HG03575 (cell line): ENCODE measurements at regions not wholly inside any gene's neighbourhood (a gene's known extent, or its start where the extent isn't known, plus 50 kb on each side); places are given as distances from the start of the nearest gene placed in this dataset.

Experiments used
- ATAC-seq: cut with Tn5 transposase; IDR thresholded peaks from one replicate; pipeline ENCODE4 v1.9.1; 2021; ENCODE audit not compliant: unreplicated experiment, insufficient number of reproducible peaks, low FRiP score; ENCODE audit errors: extremely low read depth

GRCh38 chr4:32748061-32748460 is 2027.9 kb downstream of the PCDH7 start:
- ATAC-seq: no peak

- no peak for ATAC-seq
Observed at GRCh38 chr4:32748498-32748897, 2028.3 kb downstream of the PCDH7 start.

GRCh38 chr4:32752962-32753361 is 2032.8 kb downstream of the PCDH7 start:
- no peak for ATAC-seq

GRCh38 chr4:32768664-32769389 is 2048.7 kb downstream of the PCDH7 start:
- ATAC-seq: no peak

GRCh38 chr4:32771491-32771890 is 2051.3 kb downstream of the PCDH7 start:
- ATAC-seq: no peak

GRCh38 chr4:32775049-32775448 is 2054.9 kb downstream of the PCDH7 start:
- ATAC-seq: no peak

- no peak for ATAC-seq
Observed at GRCh38 chr4:32776435-32777203, 2056.4 kb downstream of the PCDH7 start.

GRCh38 chr4:32778025-32778424 is 2057.9 kb downstream of the PCDH7 start:
- ATAC-seq: no peak

GRCh38 chr4:32778938-32779337 is 2058.8 kb downstream of the PCDH7 start:
- ATAC-seq: no peak

- no peak for ATAC-seq
Observed at GRCh38 chr4:32789026-32789608, 2068.9 kb downstream of the PCDH7 start.

- no peak for ATAC-seq
Observed at GRCh38 chr4:32790803-32791202, 2070.6 kb downstream of the PCDH7 start.

GRCh38 chr4:32798471-32799159 is 2078.4 kb downstream of the PCDH7 start:
- no peak for ATAC-seq

GRCh38 chr4:32824336-32824735 is 2104.2 kb downstream of the PCDH7 start:
- no peak for ATAC-seq

GRCh38 chr4:32826169-32826568 is 2106.0 kb downstream of the PCDH7 start:
- ATAC-seq: no peak

GRCh38 chr4:32830160-32830559 is 2110.0 kb downstream of the PCDH7 start:
- no peak for ATAC-seq

GRCh38 chr4:32831104-32831503 is 2110.9 kb downstream of the PCDH7 start:
- no peak for ATAC-seq

GRCh38 chr4:32840461-32841189 is 2120.5 kb downstream of the PCDH7 start:
- ATAC-seq: no peak

GRCh38 chr4:32841217-32841616 is 2121.0 kb downstream of the PCDH7 start:
- ATAC-seq: no peak

GRCh38 chr4:32847461-32847860 is 2127.3 kb downstream of the PCDH7 start:
- ATAC-seq: no peak
